Activated CD4-positive, CD25-positive, alpha-beta regulatory T cell treated with anti-CD3 and anti-CD28 coated beads, Interleukin-2, amount 50 U/mL, for 16 hours (primary cell): ENCODE measurements at regions not wholly inside any gene's neighbourhood (a gene's known extent, or its start where the extent isn't known, plus 50 kb on each side); places are given as distances from the start of the nearest gene placed in this dataset.
"Not testable (repeated sequence)": the region's sequence is repeated elsewhere in the genome, so short reads cannot be mapped to it uniquely, and the experiment has no call there.

Experiments
- DNase-seq: peaks from one replicate; pipeline ENCODE4 v3.0.0-alpha.2; 2020; ENCODE audit warnings: low read depth, low spot score

GRCh38 chrY:14351590-14351989, 172.7 kb upstream of the NLGN4Y start:
- DNase-seq: no peak

- DNase-seq: no peak
Observed at GRCh38 chrY:14356154-14356553, 168.2 kb upstream of the NLGN4Y start.

GRCh38 chrY:14360748-14361500, 163.4 kb upstream of the NLGN4Y start:
- no peak for DNase-seq

GRCh38 chrY:14373608-14374007, 150.7 kb upstream of the NLGN4Y start:
- DNase-seq: no peak

- DNase-seq: no peak
Observed at GRCh38 chrY:14378217-14378616, 146.1 kb upstream of the NLGN4Y start.

GRCh38 chrY:14410549-14411030, 113.7 kb upstream of the NLGN4Y start:
- DNase-seq: not testable (repeated sequence)

- DNase-seq: no peak
Observed at GRCh38 chrY:14411334-14411733, 113.0 kb upstream of the NLGN4Y start.

- no peak for DNase-seq
Observed at GRCh38 chrY:14436546-14436945, 87.8 kb upstream of the NLGN4Y start.

- DNase-seq: no peak
Observed at GRCh38 chrY:14437626-14438025, 86.7 kb upstream of the NLGN4Y start.

GRCh38 chrY:14438395-14438794, 85.9 kb upstream of the NLGN4Y start:
- no peak for DNase-seq

GRCh38 chrY:14444550-14444949, 79.8 kb upstream of the NLGN4Y start:
- no peak for DNase-seq

- no peak for DNase-seq
Observed at GRCh38 chrY:14468151-14468683, 56.1 kb upstream of the NLGN4Y start.

- no peak for DNase-seq
Observed at GRCh38 chrY:14472421-14472820, 51.9 kb upstream of the NLGN4Y start.

GRCh38 chrY:14473320-14473719, 51.0 kb upstream of the NLGN4Y start:
- no peak for DNase-seq
